Neutrophil (primary cell): ENCODE measurements at regions not wholly inside any gene's neighbourhood (a gene's known extent, or its start where the extent isn't known, plus 50 kb on each side); places are given as distances from the start of the nearest gene placed in this dataset.

Experiments used
- H3K27ac ChIP-seq: fragments of 200-600 bp; sonication (generic); 2 replicates; pipeline ENCODE4 v1.5.1; 2016; ENCODE audit warnings: mild to moderate bottlenecking, moderate library complexity
- H3K27me3 ChIP-seq: fragments of 200-600 bp; sonication (generic); 2 replicates; pipeline ENCODE4 v1.6.0; 2016; ENCODE audit warnings: mild to moderate bottlenecking
- H3K36me3 ChIP-seq: fragments of 200-600 bp; sonication (generic); 2 replicates; pipeline ENCODE4 v1.5.1; 2017
- H3K4me1 ChIP-seq, 2 experiments: fragments of 200-600 bp in 1 of 2; sonication (generic) in 1 of 2; 1 replicate in 1 of 2; 2 replicates in 1 of 2; pipeline versions ENCODE4 v1.5.1 to v1.6.1; 2013 to 2016; ENCODE audit warnings: low read depth in 1 of 2, low read length in 1 of 2, mild to moderate bottlenecking in 1 of 2, moderate library complexity in 1 of 2; ENCODE audit not compliant: control insufficient read depth in 1 of 2, insufficient read depth in 1 of 2
- H3K4me3 ChIP-seq, 2 experiments: fragments of 200-600 bp in 1 of 2; sonication (generic) in 1 of 2; 1 replicate in 1 of 2; 2 replicates in 1 of 2; pipeline ENCODE4 v1.5.1; 2013 to 2016; ENCODE audit warnings: low read depth in 1 of 2, low read length in 1 of 2, mild to moderate bottlenecking in 1 of 2, moderate library complexity in 1 of 2
- H3K9me3 ChIP-seq: fragments of 200-600 bp; sonication (generic); 2 replicates; pipeline ENCODE4 v1.5.1; 2016
- TF ChIP-seq, protein P1 (sequence below): fragments of 200-600 bp; sonication (generic); IDR thresholded peaks from 2 replicates; pipeline ENCODE4 v1.5.1; 2016; ENCODE audit warnings: antibody characterized with exemption

- Histone ChIP-seq H3K27me3 (no peaks in the 10 kb centered on the region), H3K4me3 (no peak overlapping the region), H3K36me3 (no peaks in the 10 kb centered on the region), H3K9me3 (no peaks in the 10 kb centered on the region), H3K4me1 (no peaks in the 10 kb centered on the region), H3K27ac (no peak overlapping the region)
- TF ChIP-seq, protein P1, sequence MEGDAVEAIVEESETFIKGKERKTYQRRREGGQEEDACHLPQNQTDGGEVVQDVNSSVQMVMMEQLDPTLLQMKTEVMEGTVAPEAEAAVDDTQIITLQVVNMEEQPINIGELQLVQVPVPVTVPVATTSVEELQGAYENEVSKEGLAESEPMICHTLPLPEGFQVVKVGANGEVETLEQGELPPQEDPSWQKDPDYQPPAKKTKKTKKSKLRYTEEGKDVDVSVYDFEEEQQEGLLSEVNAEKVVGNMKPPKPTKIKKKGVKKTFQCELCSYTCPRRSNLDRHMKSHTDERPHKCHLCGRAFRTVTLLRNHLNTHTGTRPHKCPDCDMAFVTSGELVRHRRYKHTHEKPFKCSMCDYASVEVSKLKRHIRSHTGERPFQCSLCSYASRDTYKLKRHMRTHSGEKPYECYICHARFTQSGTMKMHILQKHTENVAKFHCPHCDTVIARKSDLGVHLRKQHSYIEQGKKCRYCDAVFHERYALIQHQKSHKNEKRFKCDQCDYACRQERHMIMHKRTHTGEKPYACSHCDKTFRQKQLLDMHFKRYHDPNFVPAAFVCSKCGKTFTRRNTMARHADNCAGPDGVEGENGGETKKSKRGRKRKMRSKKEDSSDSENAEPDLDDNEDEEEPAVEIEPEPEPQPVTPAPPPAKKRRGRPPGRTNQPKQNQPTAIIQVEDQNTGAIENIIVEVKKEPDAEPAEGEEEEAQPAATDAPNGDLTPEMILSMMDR, result no peak
Observed at GRCh38 chr6:14287707-14288106, 170.1 kb downstream of the CD83 start.

DNA sequence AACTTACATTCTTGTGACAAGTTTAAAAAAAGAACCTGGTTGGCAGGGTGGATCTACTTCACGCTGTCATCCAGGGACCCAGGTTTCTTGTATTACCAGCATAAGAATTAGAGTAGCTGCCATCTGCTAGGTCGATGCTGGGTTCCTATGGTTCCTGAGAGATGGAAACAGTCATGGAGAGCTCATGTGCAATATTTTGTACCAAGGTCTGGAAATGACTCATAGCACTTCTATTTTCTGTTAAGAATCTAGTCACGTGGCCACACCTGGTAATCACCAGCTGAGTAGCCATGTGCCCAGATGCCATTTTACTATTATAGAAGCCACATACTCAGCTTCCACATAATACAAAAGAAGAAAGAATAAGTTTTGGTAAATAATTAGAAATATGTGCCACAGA lies 171.3 kb downstream of the CD83 start:
- Histone ChIP-seq H3K4me1 (no peaks in the 10 kb centered on the region), H3K36me3 (no peaks in the 10 kb centered on the region), H3K9me3 (no peaks in the 10 kb centered on the region), H3K4me3 (no peak overlapping the region), H3K27me3 (no peaks in the 10 kb centered on the region), H3K27ac (no peak overlapping the region)
- TF ChIP-seq, protein P1, result no peak

DNA sequence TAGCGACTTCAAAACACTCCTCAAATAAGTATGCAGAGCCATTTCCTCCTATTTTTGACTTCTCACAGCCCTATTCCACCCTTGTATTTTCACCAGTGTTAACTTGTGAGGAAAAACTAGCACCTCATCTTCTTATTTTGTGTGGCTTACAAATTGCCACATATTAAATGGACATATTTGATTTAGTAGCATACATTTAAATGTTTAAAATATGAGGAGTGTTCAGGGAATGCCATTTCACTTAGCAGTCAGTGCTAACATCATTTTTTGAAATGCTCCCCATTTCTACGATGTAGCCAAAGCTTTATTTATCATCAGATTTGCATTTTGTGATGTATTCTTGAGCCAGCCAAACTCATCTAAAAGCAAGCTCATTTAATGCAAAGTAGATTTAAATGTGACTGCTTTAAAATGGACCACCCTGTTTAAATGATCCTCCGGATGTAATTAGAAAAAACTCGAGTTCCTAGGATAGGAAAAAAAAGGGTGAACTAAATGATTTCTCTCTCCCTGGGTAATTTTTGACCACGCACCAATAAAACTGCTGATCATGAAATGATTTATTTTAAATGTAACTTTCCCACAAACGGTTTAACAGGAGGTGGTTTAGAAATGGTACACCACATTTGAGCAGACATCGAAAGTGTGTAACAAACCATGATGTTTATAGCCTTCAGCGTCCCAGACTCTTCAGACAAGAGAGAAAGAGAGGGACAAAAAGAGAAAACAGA lies 172.6 kb downstream of the CD83 start:
- no peaks in the 10 kb centered on the region for H3K4me1 ChIP-seq
- no peak overlapping the region for H3K27ac ChIP-seq
- H3K36me3 ChIP-seq, result no peaks in the 10 kb centered on the region
- TF ChIP-seq, protein P1, result no peak
- no peaks in the 10 kb centered on the region for H3K27me3 ChIP-seq
- H3K9me3 ChIP-seq, result no peaks in the 10 kb centered on the region
- H3K4me3 ChIP-seq, result no peak overlapping the region

DNA sequence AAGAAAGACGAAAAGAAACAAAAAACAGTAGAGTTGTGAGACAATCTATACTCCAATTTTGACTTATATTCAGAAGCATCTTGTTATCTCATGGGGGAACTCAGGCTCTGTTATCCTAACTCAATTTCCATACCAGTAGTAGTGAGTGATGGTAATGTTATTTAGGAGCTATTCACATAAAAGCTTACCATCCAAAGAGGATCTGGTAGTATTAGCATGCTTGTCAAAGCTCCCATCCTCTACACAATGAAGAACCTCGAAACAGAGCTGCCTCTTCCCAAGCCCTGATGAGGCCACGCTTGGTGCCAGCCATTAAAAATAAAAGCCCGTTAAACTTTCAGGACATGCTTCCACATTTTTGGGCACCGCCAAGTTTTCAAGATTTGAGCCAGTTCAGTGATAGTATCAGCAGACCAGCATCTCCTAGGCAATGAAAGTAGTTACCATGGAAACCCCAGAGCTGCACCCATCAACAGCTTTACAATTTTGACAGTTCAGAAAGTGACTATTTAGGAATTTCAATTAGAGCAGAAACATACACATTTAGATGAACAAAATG lies 173.3 kb downstream of the CD83 start:
- H3K36me3 ChIP-seq, result no peaks in the 10 kb centered on the region
- no peaks in the 10 kb centered on the region for H3K27me3 ChIP-seq
- no peak overlapping the region for H3K27ac ChIP-seq
- TF ChIP-seq, protein P1, result no peak
- H3K4me1 ChIP-seq, result no peaks in the 10 kb centered on the region
- H3K9me3 ChIP-seq, result no peaks in the 10 kb centered on the region
- H3K4me3 ChIP-seq, result no peak overlapping the region

DNA sequence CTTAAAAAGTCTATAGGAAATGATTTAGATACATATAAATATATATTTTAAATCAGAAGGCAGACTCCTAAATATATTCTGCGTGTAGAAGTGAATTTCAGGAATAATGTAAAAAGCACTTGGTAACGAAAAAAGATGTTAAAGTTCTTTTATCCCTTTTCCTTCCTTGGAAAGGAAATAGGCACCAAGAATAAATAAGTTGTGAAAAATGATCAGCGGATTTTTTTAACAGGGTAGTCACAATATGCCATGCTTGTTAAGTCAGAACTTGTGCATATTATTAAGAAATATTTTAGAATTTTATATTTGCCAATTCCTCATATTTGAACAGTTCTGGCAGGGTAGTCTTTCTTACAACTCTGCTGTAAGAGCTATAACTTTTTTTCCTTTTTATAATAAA lies 173.8 kb downstream of the CD83 start:
- no peak overlapping the region for H3K4me3 ChIP-seq
- H3K4me1 ChIP-seq, result no peaks in the 10 kb centered on the region
- TF ChIP-seq, protein P1, result no peak
- no peaks in the 10 kb centered on the region for H3K36me3 ChIP-seq
- no peak overlapping the region for H3K27ac ChIP-seq
- no peaks in the 10 kb centered on the region for H3K9me3 ChIP-seq
- H3K27me3 ChIP-seq, result no peaks in the 10 kb centered on the region
